ENCODE measurements at regions not wholly inside any gene's neighbourhood (a gene's known extent, or its start where the extent isn't known, plus 50 kb on each side); places are given as distances from the start of the nearest gene placed in this dataset.

DNA sequence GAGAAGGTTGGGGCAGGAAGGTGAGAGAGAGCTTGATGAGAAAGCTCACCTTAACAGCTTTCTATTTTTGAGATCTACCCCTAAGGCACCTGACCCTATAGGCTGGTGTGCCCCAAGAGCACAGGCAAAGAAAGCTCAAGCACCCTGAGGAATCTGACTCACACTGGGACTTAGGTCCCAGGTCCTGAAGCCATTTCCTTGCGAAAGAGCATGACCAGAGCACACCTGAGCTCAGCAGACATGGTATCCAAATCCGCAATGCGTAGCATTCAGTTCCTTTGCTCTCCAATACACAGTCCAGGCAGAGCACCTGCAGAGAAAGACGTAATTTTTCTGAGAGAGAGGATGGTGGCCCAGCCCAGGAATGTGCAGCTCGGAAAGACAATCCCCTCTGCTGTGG, 112.1 kb upstream of the LPP start:
- 97% methylated on average over 5 of the region's 5 CpGs for WGBS
- no peaks in the 10 kb centered on the region for H3K27me3 ChIP-seq (ENCODE audit: control insufficient read depth in 4 of 4, insufficient read depth in 4 of 4, low read length in 3 of 4)

DNA sequence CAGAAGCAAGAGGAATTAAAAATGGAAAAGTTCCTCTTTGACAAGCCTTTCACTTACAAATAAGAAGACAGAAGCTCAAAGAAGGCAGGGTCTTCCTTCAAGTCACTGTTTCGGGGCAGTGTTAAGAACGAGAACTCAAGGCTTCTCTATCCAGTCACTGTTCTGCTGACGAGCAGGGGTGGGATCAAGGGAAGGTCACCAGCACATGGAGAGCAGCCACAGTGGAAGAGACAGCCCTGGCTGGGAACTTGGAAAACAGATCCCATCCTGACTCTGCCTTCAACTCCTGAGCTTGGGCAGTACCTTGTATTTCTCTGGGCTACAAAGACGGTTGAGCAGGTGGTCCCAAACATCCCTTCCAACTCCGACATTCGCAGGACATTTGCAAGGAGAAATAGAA, 111.5 kb upstream of the LPP start:
- WGBS, result 92% methylated on average over 6 of the region's 6 CpGs
- peaks cover 0 to 5% (median 1%) of the 10 kb centered on the region in 4 donors for H3K4me1 ChIP-seq (ENCODE audit: control insufficient read depth in 4 of 4, insufficient read depth in 4 of 4, low read length in 3 of 4)
- TF ChIP-seq JUND (IDR thresholded peaks at IDR 0.05) (no peak), RXRA (IDR thresholded peaks at IDR 0.05) (peak; percentile 10 to 22)
- no peaks in the 10 kb centered on the region for H3K9me3 ChIP-seq (ENCODE audit: control insufficient read depth in 4 of 4, low read length in 3 of 4)
- no peak overlapping the region for H3K27ac ChIP-seq (ENCODE audit: low read depth in 1 of 2, low read length in 2 of 2)
- no peaks in the 10 kb centered on the region for H3K36me3 ChIP-seq (ENCODE audit: control insufficient read depth in 4 of 4, insufficient read depth in 3 of 4, low read depth in 1 of 4, low read length in 3 of 4)
- no peak for DNase-seq (ENCODE audit: low spot score)
- H3K4me3 ChIP-seq (ENCODE audit: low read depth in 1 of 3, low read length in 3 of 3), result no peak overlapping the region
- H3K27me3 ChIP-seq (ENCODE audit: control insufficient read depth in 4 of 4, insufficient read depth in 4 of 4, low read length in 3 of 4), result no peaks in the 10 kb centered on the region
- no peak overlapping the region for H3K9ac ChIP-seq (ENCODE audit: low read depth in 1 of 2, low read length in 2 of 2)

More for the DNA sequence above, 112.1 kb upstream of the LPP start:
- H3K27ac ChIP-seq (ENCODE audit: low read depth in 1 of 2, low read length in 2 of 2), result no peak overlapping the region
- H3K4me3 ChIP-seq (ENCODE audit: low read depth in 1 of 3, low read length in 3 of 3), result no peak overlapping the region
- H3K4me1 ChIP-seq (ENCODE audit: control insufficient read depth in 4 of 4, insufficient read depth in 4 of 4, low read length in 3 of 4), result peaks cover 0 to 11% (median 5%) of the 10 kb centered on the region in 4 donors
- no peaks in the 10 kb centered on the region for H3K36me3 ChIP-seq (ENCODE audit: control insufficient read depth in 4 of 4, insufficient read depth in 3 of 4, low read depth in 1 of 4, low read length in 3 of 4)
- TF ChIP-seq, protein P1, sequence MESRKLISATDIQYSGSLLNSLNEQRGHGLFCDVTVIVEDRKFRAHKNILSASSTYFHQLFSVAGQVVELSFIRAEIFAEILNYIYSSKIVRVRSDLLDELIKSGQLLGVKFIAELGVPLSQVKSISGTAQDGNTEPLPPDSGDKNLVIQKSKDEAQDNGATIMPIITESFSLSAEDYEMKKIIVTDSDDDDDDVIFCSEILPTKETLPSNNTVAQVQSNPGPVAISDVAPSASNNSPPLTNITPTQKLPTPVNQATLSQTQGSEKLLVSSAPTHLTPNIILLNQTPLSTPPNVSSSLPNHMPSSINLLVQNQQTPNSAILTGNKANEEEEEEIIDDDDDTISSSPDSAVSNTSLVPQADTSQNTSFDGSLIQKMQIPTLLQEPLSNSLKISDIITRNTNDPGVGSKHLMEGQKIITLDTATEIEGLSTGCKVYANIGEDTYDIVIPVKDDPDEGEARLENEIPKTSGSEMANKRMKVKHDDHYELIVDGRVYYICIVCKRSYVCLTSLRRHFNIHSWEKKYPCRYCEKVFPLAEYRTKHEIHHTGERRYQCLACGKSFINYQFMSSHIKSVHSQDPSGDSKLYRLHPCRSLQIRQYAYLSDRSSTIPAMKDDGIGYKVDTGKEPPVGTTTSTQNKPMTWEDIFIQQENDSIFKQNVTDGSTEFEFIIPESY (IDR thresholded peaks at IDR 0.05), result no peak
- TF ChIP-seq, protein P2, sequence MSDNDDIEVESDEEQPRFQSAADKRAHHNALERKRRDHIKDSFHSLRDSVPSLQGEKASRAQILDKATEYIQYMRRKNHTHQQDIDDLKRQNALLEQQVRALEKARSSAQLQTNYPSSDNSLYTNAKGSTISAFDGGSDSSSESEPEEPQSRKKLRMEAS (IDR thresholded peaks at IDR 0.05), result no peak
- TF ChIP-seq GABPA (IDR thresholded peaks at IDR 0.05 in 1 of 2, conservative IDR thresholded peaks at IDR 0.05 in 1 of 2), result no peak
- no peak for TF ChIP-seq HNF4G (IDR thresholded peaks at IDR 0.05)
- TF ChIP-seq EGR1 (IDR thresholded peaks at IDR 0.05; ENCODE audit: low read depth in 2 of 2), result no peak
- TF ChIP-seq TAF1 (conservative IDR thresholded peaks at IDR 0.05), result no peak
- no peak for TF ChIP-seq FOXA1 (IDR thresholded peaks at IDR 0.05)
- TF ChIP-seq NR2F2 (IDR thresholded peaks at IDR 0.05), result no peak
- TF ChIP-seq HNF4A (conservative IDR thresholded peaks at IDR 0.05), result no peak
- no peak for TF ChIP-seq SP1 (IDR thresholded peaks at IDR 0.05)
- TF ChIP-seq, protein P3, sequence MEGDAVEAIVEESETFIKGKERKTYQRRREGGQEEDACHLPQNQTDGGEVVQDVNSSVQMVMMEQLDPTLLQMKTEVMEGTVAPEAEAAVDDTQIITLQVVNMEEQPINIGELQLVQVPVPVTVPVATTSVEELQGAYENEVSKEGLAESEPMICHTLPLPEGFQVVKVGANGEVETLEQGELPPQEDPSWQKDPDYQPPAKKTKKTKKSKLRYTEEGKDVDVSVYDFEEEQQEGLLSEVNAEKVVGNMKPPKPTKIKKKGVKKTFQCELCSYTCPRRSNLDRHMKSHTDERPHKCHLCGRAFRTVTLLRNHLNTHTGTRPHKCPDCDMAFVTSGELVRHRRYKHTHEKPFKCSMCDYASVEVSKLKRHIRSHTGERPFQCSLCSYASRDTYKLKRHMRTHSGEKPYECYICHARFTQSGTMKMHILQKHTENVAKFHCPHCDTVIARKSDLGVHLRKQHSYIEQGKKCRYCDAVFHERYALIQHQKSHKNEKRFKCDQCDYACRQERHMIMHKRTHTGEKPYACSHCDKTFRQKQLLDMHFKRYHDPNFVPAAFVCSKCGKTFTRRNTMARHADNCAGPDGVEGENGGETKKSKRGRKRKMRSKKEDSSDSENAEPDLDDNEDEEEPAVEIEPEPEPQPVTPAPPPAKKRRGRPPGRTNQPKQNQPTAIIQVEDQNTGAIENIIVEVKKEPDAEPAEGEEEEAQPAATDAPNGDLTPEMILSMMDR (IDR thresholded peaks at IDR 0.05; ENCODE audit: low read depth, low read length, missing input control), result no peak
- TF ChIP-seq, protein P4, sequence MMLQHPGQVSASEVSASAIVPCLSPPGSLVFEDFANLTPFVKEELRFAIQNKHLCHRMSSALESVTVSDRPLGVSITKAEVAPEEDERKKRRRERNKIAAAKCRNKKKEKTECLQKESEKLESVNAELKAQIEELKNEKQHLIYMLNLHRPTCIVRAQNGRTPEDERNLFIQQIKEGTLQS (IDR thresholded peaks at IDR 0.05), result no peak
- TF ChIP-seq RAD21 (IDR thresholded peaks at IDR 0.05), result no peak
- TF ChIP-seq JUND (IDR thresholded peaks at IDR 0.05), result no peak
- no peak for DNase-seq (ENCODE audit: low spot score)
- H3K9me3 ChIP-seq (ENCODE audit: control insufficient read depth in 4 of 4, low read length in 3 of 4), result no peaks in the 10 kb centered on the region
- no peak overlapping the region for H3K9ac ChIP-seq (ENCODE audit: low read depth in 1 of 2, low read length in 2 of 2)

DNA sequence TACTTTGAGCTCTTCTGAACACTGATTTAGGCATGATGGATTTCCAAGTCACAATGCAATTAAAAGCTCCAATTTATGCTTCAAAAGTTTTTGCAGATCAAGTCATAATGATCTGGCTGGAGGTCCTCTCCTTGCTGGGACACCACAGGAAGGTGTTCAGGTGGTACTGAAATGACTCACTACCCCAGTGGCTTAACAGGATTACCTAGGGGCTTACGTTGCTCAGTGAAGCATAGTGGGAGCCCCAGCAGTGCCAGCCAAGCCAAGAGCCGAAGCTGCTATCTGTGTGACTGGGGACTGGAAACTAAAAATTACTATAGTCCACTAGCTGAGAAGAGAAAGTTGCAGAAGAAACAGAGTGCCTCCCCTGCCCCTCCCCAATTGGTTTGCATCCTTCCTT, 110.1 kb upstream of the LPP start:
- no peak for DNase-seq (ENCODE audit: low spot score)
- TF ChIP-seq, protein P2 (IDR thresholded peaks at IDR 0.05), result no peak
- TF ChIP-seq RXRA (IDR thresholded peaks at IDR 0.05) (no peak), GABPA (IDR thresholded peaks at IDR 0.05 in 1 of 2, conservative IDR thresholded peaks at IDR 0.05 in 1 of 2) (no peak), HNF4A (conservative IDR thresholded peaks at IDR 0.05) (no peak), NR2F2 (IDR thresholded peaks at IDR 0.05) (no peak), FOXA1 (IDR thresholded peaks at IDR 0.05) (no peak), YY1 (IDR thresholded peaks at IDR 0.05) (no peak), TAF1 (conservative IDR thresholded peaks at IDR 0.05) (no peak), FOXA2 (IDR thresholded peaks at IDR 0.05) (no peak), EGR1 (IDR thresholded peaks at IDR 0.05; ENCODE audit: low read depth in 2 of 2) (no peak), RAD21 (IDR thresholded peaks at IDR 0.05) (no peak), HNF4G (IDR thresholded peaks at IDR 0.05) (no peak)
- TF ChIP-seq, protein P1 (IDR thresholded peaks at IDR 0.05), result no peak
- TF ChIP-seq, protein P5, sequence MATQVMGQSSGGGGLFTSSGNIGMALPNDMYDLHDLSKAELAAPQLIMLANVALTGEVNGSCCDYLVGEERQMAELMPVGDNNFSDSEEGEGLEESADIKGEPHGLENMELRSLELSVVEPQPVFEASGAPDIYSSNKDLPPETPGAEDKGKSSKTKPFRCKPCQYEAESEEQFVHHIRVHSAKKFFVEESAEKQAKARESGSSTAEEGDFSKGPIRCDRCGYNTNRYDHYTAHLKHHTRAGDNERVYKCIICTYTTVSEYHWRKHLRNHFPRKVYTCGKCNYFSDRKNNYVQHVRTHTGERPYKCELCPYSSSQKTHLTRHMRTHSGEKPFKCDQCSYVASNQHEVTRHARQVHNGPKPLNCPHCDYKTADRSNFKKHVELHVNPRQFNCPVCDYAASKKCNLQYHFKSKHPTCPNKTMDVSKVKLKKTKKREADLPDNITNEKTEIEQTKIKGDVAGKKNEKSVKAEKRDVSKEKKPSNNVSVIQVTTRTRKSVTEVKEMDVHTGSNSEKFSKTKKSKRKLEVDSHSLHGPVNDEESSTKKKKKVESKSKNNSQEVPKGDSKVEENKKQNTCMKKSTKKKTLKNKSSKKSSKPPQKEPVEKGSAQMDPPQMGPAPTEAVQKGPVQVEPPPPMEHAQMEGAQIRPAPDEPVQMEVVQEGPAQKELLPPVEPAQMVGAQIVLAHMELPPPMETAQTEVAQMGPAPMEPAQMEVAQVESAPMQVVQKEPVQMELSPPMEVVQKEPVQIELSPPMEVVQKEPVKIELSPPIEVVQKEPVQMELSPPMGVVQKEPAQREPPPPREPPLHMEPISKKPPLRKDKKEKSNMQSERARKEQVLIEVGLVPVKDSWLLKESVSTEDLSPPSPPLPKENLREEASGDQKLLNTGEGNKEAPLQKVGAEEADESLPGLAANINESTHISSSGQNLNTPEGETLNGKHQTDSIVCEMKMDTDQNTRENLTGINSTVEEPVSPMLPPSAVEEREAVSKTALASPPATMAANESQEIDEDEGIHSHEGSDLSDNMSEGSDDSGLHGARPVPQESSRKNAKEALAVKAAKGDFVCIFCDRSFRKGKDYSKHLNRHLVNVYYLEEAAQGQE (IDR thresholded peaks at IDR 0.05), result no peak
- 90% methylated on average over 2 of the region's 2 CpGs for WGBS
- Histone ChIP-seq H3K36me3 (ENCODE audit: control insufficient read depth in 4 of 4, insufficient read depth in 3 of 4, low read depth in 1 of 4, low read length in 3 of 4) (no peaks in the 10 kb centered on the region), H3K9me3 (ENCODE audit: control insufficient read depth in 4 of 4, low read length in 3 of 4) (no peaks in the 10 kb centered on the region), H3K4me3 (ENCODE audit: low read depth in 1 of 3, low read length in 3 of 3) (no peak overlapping the region), H3K4me1 (ENCODE audit: control insufficient read depth in 4 of 4, insufficient read depth in 4 of 4, low read length in 3 of 4) (no peaks in the 10 kb centered on the region), H3K27ac (ENCODE audit: low read depth in 1 of 2, low read length in 2 of 2) (no peak overlapping the region), H3K9ac (ENCODE audit: low read depth in 1 of 2, low read length in 2 of 2) (no peak overlapping the region), H3K27me3 (ENCODE audit: control insufficient read depth in 4 of 4, insufficient read depth in 4 of 4, low read length in 3 of 4) (no peaks in the 10 kb centered on the region)

Data from liver (tissue), 8 donors.